ENCODE measurements at regions not wholly inside any gene's neighbourhood (a gene's known extent, or its start where the extent isn't known, plus 50 kb on each side); places are given as distances from the start of the nearest gene placed in this dataset.
"Not testable (repeated sequence)": the region's sequence is repeated elsewhere in the genome, so short reads cannot be mapped to it uniquely, and the experiment has no call there.

DNA sequence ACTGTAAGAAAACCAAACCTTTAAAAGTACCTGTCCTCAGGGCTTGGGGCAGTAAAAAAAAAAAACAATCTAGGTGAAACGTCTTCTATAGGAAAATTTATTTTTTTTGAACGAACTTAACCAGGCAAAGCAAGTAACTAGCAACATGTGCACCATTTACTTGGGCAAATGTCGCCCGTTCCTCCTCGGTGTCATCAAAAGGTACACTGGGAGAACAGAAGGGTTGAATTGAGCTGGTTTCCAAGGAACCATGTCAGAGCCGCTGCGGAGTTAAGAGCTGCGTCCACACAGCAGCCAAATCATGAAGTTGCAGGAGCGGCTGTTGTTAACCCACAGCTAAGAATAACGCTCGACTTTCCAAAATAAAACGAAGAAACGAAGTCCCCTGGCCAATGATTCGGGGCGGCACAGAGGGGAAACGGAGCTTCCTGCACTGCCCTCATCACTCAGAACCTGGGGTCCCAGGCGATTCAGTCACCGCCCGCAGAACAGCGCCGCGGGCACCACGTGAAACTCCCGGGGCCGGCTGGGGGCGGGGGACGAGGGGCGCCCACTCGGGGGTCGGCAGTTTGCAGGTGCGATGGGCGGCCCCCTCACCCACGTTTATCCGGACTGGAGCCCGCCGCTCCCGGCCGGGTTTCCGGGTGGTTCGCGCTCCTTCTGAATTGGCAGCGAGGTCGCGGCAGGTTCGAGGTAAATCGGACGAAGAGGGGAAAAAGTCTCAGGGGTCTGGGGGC lies 53.6 kb upstream of the PLGLB1 start:
- peak; percentile 3; the same call in 2 of the 3 replicates for ATAC-seq

DNA sequence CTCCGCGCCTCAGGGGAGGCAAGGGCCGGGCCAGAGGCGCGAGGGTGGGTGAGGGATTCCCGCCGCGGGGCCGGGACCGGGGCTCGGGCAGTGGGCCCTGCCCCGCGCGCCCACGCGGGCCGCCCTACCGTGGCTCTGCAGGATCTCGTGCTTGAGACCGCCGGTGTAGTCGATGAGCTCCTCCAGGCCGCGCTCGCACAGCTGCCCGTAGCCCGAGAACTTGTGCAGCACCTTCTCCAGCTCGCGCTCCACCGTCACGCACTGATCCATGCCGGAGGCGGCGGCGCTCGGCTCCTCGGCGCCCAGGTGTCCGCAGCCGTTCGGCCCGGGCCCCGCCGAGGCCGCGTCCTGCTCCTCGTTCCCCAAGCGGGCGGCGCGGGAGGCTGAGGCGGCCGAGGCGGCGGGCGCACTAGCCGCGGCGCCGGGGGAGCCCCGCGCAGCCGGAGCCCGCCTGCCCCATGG lies 54.2 kb upstream of the PLGLB1 start:
- ATAC-seq, result peak; percentile 23

DNA sequence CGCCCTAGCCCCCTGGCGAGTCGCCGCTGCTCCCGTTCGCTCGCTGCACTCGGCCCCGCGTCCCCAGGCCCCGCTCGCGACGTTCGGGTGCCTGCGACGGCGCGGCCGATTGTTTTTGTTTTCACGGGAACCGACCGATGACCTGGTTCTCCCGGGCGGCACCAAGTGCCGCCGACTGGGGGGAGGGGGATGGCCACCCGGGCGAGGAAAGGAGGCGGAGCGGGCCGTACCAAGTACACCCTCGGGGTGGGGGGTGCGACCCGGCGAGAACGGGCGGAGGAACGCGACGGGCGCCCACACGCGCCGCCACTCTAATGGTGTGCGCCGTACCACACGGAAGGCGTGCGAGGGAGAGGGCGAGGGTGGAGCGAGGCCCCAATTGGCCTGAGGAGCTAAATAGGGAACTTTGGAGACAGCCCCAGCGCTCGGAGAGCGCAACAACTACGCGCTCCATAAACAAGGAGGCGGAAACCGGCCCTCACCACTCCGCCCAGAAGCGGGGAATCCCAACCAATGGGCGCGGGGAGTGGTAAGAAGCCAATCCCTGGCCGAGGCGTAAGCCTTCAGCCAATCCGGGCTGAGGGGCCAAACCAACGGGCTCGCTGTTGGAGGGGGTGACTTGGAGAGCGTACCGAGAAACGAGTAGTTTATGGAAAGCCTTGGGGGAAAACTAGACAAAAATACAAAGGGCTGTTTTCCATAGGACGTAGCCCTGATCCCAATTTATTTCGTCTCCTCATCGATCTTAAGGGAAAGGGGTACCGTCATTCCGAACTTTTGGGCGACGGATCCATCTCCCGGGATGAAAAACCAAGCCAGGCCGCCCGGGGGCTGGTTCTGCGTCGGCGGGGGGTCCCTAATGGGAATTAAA lies 54.8 kb upstream of the PLGLB1 start:
- ATAC-seq, result peak; percentile 97

DNA sequence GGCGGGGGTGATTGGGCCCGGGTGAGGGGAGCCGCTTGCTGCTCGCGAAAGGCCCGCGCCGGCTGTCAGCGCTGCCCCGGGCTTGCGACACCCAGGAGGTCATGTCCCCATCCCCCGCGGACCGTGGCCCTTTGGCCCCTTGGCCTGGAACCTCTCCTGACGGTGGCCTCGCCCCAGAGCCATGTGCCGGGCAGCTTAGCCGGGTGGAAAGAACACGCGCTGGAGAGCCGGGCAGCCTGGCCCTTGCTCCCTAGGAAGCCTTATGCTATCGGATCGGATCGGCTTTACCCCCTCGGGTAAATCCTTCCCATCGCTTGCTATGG lies 55.4 kb upstream of the PLGLB1 start:
- ATAC-seq, result peak; percentile 9

DNA sequence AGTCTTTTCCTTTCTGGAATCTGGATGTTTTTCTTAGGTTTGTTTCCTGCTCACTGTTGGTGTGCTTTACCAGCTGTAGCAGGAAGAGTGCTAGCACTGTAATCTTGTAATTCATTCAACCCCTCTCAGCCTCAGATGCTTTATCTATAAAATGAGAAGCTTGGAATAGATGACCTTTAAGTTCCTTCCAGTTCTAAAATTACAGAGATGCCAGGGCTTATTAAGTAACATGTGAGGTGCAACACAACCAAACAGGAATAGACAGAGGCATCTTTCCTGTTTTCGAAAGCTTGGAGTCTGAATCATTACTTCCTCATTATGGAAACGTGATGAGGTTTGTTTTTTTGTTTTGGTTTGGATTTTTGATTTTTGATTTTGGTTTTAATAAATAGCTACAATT lies 60.1 kb upstream of the PLGLB1 start:
- ATAC-seq, result not testable (repeated sequence)

DNA sequence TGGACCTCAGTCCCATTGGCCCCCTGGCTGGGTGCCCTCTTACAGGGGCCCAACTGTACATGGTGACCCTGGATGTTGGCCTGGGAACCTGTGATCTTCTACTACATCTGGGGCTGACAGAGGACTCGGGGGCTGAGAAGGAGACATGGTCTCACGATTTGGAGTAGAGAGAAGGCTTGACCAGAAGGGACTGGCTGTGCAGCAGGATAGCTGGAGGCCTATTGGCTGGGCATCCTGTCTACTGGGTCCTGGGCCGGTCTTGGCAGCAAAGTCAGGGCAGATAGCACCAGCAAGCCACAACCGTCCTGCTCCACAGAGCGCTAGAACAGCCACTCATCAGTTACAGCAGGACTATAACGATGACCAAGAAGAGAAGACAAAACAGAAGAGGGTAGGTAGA lies 66.4 kb upstream of the PLGLB1 start:
- ATAC-seq, result not testable (repeated sequence)

DNA sequence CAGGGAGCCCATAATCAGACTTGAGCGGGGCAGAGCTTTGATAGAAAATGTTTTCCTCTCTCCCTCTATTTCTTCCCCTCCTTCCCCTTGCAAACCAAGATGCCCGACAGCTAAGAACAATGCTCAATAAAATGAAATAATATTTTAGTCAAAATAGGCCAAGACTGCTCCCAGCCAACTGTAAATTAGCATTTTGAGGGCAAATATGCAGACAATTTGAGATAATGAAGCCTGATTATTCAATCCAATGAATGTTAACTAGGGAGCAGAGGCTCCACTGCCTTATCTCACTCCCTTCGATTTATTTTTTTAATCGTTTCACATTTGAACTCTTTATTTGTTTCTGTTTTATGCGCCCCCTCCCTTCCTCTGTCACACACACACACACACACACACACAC lies 67.8 kb upstream of the PLGLB1 start:
- not testable (repeated sequence) for ATAC-seq

DNA sequence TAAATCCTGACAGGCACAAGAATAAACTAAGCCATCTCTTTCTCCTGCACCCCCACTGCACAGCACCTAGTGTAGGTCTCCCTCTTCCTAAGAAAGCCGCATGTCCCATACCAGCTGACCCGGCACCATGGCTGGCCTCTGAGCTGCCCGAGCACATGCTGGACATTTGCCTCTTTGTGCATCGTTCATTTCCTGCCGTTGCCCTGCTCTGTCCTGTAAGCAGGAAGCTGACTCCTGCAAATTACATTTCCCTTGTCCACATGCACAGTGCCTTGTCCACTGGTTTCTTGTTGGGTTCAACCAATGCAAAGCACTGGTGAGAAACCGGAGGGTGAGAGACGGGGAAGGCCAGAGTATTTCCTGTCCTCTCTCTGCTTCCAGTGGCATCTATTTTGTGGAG lies 71.6 kb upstream of the PLGLB1 start:
- ATAC-seq, result not testable (repeated sequence)

DNA sequence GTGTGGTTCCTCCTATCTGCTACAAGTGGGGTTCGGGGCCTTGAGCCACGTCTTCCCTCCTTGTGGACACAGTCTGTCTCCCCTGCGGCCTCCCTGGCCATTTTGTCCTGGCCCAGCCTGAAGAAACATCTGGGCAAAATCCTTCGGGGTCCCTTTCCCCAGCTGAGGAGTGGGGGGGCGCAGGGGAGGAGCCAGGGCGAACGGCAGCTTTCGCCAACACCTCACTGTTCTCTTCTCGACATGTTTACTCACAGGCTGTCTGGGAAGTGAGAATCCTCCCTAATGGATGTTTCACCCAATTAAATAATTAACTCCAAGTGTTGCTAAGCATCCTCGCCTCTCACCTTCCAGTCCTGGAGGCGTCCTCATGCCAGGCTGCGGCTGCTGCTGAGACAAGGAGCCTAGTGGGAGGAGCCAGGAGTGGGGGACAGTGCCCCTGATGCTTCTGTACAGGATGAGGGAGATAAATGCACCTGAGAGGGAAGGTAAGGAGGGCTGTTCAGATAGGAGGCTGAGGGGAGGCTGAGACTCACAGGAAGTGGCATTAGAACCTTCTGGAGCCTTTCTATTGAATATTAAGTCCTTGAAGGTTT lies 72.4 kb upstream of the PLGLB1 start:
- ATAC-seq, result not testable (repeated sequence)

DNA sequence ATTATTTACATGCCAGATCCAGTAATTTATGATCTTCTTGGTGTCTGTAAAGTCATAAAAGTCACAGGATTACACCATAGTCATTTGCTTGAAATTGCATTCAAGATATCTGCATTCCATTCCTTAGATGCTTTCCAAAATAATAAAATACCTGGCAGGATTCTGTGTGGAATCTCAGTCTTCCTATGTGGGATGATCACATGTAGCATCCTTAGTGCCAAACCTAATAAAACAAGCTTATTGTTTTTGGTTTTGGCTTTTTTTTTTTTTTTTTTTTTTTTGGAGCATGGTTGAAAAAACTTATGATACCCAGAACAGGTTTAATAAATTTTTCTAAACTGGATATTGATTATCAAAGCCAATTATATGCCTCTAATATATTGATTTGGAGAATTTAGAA lies 74.2 kb upstream of the PLGLB1 start:
- ATAC-seq, result not testable (repeated sequence)

DNA sequence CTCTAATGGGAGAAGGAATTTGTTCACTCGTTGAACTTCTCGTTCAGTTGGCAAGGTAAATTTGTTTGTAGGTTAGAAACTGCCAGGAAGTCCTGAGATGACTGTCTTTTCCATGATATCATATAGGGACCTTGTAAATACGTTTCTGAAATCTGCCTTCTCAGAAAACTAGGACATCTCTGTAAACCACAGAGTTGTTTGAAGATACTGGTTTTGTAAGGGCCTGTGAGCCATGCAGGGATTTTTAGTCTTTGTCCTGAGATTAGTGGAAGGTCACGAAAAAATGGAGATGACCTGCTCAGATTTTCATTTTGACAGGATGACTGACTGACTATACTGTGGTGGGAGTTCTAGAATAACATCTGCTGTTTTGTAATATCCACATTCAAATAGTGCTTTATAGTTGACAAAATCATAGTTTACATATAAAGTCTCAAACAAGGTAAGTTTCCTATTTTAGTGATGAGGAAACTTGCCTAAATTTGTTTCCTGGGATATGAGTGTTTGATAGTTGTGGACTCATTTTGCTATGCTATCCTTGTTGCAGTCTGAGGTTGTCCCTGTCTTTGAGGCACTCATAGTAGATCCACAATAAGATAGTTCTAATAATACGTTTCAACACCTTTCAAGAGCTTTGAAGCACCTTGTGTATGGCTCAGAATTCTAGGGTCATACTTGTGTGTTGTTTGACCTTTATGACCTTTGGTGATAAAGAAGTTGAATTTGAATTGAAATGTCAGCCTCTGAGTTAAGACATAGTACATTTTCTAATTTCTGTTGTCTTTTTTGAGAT lies 107.3 kb upstream of the PLGLB1 start:
- not testable (repeated sequence) for ATAC-seq

DNA sequence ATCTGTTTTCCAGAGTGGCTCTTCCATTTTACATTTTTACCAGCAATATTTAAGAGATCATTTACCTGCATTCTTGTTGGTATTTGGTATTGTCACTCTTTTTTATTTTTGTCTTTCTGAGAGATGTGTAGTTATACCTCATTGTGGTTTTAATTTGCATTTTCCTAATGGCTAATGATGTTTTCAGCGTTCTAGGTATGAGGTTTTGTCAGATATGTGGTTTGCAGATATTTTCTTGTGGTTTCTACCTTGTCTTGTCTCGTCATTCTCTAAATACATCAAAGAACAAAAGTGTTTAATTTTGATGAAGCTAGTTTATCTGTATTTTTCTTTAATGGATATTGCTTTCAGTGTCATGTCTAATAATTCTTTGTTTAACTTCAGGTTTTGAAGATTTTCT lies 110.9 kb upstream of the PLGLB1 start:
- ATAC-seq, result not testable (repeated sequence)

DNA sequence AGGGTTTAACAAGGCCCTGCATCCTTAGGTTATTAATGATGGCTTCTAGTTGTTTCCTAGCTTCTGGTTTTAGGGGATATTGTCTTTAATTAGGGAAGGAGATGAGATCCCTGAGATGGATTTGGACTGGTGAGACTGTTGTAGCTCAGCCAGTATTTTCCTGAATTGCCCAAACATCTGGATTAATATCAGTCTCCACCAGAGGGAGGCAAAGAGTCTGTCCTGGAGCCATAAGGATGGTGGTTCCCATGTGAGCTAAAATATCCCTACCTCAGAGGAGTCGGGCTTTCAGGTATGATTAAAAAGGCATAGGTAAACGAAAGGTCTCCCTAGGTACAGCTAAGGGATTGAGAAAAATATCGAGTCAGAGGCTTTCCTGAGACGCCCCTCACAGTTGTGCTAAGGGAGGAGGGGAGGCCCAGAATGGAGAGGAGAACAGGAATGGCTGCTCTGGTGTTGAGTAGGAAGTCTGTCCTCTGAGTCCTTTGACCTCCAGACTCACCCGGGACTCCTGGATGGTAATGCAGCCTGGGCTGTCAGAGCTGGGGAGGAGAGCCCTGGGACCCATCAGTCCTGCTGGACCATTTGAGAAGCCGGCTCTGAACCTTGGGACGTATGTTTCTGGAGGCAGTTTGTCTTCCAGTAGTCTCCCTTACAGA lies 130.3 kb upstream of the PLGLB1 start:
- ATAC-seq, result peak; percentile 86

DNA sequence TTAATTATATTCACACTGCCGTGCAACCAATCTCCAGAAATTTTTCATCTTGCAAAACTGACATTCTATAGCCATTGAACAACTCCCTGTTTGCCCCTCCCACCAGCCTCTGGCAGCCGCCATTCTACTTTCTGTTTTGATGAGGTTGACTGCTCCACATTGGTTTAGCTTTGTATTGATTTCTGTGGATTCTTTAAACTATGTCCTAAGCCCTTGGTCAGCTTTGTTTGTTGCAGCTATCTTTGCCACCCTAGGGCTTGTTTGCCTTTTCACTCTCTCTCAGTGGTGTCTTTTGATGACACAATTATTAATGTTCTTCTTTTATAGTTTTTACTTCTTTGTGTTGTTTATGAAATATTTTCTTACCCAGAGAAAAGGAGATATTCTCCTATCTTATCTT lies 152.8 kb upstream of the PLGLB1 start:
- ATAC-seq, result not testable (repeated sequence)

DNA sequence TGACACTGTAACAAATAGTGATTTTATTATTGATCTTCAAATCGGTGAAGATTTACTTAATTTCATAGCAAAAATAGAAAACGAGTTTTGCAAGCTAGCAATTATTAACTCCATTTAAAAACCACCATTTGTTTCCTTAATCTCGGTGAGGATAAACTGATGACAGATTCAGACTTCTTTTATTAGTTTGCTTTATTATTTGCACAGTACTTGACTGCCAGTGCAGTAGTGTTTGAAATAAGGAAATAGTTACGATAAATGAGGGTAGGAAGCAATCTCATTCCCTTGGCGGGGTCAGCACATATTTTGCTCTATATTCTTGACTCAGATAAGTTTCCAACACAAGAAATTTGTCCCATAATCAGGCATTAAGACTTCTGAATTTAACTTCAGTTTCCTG lies 161.7 kb upstream of the PLGLB1 start:
- ATAC-seq, result not testable (repeated sequence)

DNA sequence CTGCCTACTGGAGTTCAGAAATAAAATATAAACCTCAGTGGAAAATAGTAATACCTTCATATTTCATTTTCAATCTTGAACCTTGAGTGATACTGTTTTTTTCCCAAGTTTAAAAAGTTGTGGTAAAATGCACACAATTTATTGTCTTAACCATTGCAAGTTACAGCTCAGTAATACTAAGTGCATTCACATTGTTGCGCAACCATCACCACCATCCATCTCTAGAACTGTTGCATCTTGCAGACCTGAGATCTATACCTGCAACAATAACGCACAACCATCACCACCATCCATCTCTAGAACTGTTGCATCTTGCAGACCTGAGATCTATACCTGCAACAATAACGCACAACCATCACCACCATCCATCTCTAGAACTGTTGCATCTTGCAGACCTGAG lies 162.6 kb upstream of the PLGLB1 start:
- not testable (repeated sequence) for ATAC-seq

DNA sequence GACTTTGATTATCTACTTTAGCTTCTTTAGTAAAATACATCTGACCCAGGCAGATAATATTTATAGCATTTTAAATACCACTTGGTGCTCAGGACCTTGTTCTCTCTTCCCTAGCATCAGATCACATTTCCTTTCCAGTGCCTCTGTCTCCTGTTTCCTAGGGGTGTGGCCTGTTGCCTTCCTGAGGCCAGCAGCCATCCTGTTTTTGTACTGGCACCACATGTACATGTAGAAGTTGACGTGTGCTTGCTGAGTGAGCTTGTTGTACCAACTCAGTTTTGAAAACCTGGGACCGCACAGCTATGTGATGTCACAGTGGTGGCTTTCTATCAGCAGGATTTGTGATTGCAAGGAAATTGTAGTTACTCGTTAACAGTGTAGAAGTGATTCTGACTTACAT lies 167.6 kb upstream of the PLGLB1 start:
- peak; percentile 52; the same call in 1 of the 3 replicates for ATAC-seq

DNA sequence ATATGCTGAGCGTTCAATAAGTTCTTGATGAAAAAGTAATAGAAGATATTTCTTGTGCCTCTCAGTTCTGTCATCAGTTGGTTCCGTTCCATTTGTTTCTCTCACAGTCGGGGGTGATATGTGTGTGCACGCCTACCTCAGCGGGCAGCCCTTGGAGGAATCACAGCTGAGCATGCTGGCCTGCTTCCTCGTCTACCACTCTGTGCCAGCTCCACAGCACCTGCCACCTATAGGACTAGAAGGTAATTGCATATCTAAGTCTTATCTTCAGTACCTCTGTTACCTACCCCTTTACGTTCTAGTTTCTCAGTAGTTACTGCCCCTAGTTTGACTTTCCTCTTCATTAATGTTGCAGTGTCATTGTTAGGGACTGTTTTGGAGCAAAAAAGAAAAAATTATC lies 171.7 kb upstream of the PLGLB1 start:
- ATAC-seq, result peak; percentile 87

DNA sequence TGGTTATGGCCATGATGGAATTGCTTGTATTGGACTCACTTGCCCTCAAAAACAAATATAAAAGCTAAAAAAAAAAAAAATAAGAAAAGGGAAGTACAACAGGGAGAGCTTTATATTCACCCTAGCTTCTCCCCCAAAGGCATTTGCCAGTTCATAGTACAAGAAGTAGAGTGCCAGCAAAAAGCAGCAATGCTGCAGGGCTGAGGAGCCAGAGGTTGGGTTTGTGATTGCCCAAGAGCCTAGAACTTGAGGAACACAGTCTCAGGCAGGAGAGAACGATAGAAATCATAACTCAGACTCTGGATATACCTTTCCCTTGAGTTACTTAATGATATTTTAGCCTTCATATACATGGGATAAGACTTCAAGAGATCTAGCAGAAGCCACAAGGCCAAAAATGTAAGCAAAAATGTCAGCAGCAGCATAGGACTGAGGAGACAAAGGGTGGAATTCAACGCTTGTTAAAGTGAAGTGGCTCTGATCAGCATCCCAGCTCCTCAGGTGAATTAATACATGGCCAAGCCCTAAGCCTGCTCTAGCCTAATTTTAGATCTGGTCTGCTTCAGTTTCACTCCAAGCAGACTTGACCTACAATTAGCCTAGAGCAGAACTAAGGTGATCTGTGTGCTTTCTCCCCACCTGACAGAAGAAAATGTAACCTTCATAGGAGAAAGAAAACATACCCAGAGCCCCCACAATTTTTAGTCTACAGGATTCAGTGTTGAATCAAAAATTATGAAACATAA lies 172.8 kb upstream of the PLGLB1 start:
- not testable (repeated sequence) for ATAC-seq

DNA sequence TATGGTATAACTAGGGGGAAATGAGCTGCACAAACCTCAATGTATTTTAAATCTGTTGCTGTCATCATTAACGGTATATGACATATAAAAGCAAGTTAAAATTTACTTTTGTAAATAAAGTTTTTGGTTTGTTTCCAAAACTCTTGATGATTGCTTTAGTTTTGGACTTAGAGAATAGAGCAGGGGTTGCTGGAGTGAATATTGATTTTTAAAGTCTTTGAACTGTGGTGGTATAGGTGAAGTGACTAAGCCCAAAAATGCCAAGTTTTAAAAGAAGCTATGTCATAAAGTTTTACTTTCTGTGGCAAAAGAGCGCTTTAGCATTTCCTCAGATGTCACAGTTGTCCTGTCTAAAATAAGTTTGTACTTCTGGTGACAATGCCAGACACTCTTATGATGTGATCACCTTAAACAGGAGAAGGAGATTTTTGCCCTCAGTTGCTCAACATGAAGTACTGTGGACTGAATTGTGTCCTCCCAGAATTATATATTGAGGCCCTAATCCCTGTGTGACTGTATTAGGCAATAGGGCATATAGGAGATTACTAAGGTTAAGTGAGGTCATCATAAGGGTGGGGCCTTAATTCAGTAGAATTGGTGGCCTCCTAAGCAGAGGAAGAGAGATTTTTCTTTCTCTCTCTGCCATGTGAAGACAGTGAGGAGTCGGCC lies 175.2 kb upstream of the PLGLB1 start:
- not testable (repeated sequence) for ATAC-seq

DNA sequence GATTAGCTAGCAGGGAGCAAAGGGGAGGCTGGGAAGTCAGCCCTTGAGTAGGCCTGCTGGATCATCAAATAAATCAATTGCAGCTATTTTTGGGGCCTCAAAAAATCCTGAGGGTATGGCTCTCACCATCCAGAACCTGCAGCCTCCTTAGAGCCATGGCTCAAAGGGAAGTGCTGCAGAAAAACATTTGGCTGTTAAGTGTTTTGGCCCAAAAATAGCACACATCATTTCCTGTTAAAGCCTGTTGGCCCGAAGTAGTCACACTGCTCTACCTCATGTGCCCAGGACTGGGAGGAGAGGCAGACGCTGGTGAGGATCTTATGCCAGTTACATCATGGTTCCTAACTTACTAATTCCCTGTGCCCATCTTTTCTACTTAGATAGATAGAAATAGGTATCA lies 176.8 kb upstream of the PLGLB1 start:
- ATAC-seq, result not testable (repeated sequence)

Measured in SK-N-SH treated with all-trans-retinoic acid at 6 μM for 48 hours (cell line).